Anterior cingulate cortex (tissue), 58 donors: ENCODE measurements at regions not wholly inside any gene's neighbourhood (a gene's known extent, or its start where the extent isn't known, plus 50 kb on each side); places are given as distances from the start of the nearest gene placed in this dataset.
"Not testable (repeated sequence)": the region's sequence is repeated elsewhere in the genome, so short reads cannot be mapped to it uniquely, and the experiment has no call there.

Experiments used
- DNase-seq, 58 donors: peaks; one replicate each; lab custom pipeline; 2025; lab: John Stamatoyannopoulos, UW

DNA sequence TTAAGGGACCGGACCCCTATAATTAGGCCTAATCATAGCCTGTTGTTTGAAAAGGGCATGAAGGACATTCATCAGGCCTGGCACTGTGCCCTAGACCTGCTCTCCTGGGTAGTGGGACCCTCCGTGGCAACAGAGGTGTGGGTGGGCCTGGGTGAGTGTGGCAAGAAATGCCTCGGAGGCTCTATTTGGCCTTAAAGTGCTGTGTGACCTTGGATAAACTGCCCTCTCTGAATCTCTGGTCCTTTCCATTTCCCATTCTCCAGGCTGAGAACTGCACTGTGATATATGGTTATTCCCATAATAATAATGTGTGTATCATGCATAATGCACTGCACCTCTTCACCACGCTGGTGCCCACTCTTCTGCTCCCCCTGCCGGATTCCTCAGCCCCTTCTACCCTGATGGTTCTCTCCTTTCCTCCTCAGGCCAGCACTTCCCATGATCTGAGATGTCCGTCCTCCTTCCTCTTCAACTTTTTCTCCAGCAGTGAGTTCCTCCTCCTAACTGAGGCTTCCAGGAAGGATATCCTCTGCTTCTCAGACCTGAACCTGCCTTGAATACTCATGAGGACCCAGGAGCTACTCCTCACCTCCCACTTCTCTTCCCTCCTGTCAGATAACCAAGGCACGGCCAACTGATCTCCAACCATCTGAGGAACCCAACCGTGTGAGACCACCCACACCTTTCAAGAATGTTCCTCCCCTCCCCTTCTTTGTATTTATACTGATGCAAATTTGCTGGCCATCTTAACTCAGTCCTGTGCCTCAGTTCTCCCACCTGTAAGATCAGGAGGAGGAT lies 111.0 kb upstream of the PZP start:
- DNase-seq: no peak

DNA sequence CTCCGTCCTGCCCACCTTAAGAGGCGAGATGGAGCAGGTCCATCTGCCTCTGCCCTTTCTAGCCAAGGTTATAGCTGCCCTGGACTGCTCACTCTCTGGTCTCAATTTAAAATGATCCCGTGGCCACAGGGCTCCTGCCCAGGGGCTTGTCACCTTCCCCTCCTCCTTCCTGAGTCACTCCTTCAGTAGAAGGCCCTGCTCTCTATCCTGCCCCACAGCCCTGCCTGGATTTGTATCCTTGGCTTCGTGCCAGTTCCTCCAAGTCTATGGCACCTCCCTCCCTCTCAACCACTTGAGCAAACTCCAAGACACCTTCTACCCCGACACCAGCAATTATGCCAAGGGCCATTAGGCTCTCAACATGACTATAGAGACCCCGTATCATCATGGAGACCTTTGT lies 105.3 kb upstream of the PZP start:
- not testable (repeated sequence) for DNase-seq

DNA sequence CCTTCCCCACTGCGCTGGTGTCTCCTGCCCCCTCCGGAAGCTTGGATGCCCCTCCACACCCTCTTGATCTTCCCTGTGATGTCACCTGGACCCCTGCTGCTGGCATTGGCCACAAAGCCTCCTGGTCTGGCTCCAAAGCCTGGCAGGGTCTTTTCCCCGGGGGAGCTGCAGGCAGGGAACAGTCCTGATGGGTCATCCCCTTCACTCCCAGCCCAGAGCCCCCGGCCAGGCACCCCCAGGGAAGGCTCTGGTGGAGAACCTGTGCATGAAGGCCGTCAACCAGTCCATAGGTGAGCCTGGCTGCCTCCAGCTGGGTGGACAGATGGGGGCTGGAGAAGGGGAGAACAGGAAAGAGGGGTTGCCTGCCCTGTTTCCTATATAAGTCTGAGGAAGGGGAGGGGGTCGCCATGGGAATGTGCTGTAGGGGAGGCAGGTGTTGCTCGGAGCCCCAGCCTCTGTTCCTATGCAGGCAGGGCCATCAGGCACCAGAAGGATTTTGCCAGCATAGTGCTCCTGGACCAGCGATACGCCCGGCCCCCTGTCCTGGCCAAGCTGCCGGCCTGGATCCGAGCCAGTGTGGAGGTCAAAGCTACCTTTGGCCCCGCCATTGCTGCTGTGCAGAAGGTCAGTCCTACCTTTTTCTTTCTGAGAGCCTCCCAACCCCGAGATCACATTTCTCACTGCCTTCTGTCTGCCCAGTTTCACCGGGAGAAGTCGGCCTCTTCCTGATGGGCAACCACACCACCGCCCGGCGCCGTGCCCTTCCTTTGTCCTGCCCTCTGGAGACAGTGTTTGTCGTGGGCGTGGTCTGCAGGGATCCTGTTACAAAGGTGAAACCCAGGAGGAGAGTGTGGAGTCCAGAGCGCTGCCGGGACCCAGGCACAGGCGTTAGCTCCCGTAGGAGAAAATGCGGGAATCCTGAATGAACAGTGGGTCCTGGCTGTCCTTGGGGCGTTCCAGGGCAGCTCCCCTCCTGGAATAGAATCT lies 104.5 kb upstream of the PZP start:
- not testable (repeated sequence) for DNase-seq

GRCh38 chr12:9311454-9311853 lies 103.3 kb upstream of the PZP start:
- DNase-seq: not testable (repeated sequence)

DNA sequence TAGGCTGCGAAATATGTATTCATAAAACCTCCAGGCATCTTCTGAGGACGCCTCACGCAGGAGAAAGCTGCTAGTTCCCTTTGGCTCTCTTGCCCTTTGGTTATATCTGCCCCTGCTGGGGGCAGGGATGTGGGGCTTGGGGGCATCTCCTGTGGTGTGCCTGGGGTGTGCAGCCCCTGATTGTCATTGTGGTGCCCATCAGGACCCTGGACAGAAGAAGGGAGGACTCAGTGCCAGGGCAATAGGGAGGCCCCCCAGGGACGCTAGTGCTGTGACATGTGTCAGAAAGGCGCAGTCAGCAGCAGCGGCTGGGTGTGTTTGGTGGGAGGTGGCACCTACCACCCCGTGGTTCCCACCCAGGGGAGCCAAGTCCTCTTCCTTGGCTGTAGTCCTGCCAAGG lies 102.5 kb upstream of the PZP start:
- DNase-seq: not testable (repeated sequence)

- not testable (repeated sequence) for DNase-seq
Observed at GRCh38 chr12:9309749-9310148, 101.6 kb upstream of the PZP start.

GRCh38 chr12:9308745-9309144 lies 100.5 kb upstream of the PZP start:
- DNase-seq: not testable (repeated sequence)

DNA sequence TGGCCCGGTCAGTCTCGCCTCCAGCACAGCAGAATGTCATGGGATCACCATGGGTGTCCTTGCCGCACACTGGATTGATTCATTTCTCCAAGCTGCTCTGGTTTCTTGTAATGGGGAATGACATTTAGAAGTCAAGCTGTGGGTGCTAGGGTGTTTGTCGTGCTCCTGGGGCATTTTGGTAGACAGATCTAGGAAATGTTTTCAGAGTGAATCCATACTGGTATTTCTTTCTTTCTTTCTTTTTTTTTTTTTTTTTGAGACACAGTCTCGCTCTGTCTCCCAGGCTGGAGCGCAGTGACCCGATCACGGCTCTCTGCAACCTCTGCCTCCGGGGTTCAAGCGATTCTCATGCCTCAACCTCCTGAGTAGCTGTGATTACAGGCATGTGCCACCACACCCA lies 100.0 kb upstream of the PZP start:
- DNase-seq: not testable (repeated sequence)

- DNase-seq: not testable (repeated sequence)
Observed at GRCh38 chr12:9307255-9307654, 99.1 kb upstream of the PZP start.

- DNase-seq: not testable (repeated sequence)
Observed at GRCh38 chr12:9306004-9306403, 97.8 kb upstream of the PZP start.

DNA sequence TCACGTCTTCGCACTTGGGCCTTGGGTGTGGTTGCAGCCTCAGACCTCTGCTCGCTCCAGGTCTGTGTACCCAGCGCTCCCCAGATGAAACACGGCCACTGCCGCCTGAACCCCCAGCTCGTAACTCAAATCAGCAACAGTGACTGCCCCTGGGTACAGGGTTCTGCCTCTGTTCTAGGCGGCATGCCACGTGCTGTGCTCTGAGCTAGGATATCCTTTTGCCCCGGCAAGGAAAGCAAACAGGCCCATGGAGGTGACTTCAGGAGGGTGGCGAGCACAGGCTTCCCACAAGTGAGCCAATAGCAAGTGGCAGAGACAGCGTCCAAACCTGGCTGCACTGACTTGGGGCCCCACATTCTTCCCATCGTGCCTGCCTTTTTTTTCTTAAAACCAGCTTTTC lies 96.3 kb upstream of the PZP start:
- DNase-seq: not testable (repeated sequence)

GRCh38 chr12:9295872-9296271 lies 87.7 kb upstream of the PZP start:
- DNase-seq: not testable (repeated sequence)

GRCh38 chr12:9294072-9294620 lies 86.0 kb upstream of the PZP start:
- not testable (repeated sequence) for DNase-seq

- not testable (repeated sequence) for DNase-seq
Observed at GRCh38 chr12:9293391-9293790, 85.2 kb upstream of the PZP start.

- DNase-seq: not testable (repeated sequence)
Observed at GRCh38 chr12:9289984-9290383, 81.8 kb upstream of the PZP start.

GRCh38 chr12:9284724-9285123 lies 76.5 kb upstream of the PZP start:
- not testable (repeated sequence) for DNase-seq

DNA sequence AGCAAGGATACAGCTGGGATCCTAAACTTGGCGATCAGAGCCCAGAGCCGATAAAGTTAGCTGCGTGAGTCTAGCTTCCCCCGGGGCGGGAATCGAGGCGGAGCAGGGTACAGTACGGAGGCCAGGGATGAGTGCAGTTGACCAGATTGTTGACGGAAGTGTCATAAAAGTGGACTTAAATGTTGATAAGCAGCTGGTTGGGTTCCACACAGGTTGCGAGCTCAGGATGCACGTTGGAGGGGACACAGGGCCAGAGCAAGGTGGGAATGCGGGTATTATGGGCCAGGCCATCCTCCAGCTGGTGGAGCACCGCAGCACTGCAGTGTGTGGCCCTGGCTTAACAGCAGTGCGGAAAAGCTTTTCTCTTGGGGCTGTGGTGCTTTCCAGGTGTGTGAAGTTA lies 76.0 kb upstream of the PZP start:
- DNase-seq: not testable (repeated sequence)

DNA sequence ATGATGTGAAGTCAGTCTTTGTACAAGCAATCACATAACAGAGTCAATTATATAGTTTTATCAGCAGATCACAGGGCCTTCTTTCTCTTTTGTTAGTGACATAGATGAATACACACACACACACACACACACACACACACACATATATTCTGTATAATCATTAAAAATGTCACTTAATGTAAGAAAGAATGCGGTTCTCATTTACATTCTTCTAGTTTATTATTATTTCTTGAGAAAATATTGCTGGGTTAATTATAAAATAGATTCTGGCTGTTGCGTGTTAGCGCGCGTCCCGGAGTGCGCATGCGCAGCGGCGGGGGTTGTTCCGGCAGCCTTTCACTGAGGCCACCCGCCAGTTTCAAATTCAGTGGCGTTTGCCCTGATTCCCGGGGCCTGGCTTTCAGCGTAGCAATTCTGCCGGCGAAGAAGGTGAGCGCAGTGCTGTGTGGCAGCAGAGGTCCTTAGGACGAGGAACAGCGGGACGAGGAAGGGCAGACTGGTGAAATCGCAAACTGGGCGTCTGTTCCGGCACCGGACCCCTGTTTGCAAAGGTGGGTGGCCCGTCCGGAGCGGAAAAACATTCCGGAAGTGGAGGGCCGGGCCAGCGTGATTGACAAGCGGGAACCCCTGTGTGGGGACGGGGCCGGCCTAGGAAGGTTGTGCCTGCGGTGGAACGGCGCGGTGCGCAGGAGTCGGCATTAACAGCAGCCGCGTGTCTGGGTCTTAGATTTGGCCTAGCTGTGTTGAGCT lies 75.3 kb upstream of the PZP start:
- peak in 57 of 58 donors; percentile 1 to 94 (median 71) for DNase-seq

- DNase-seq: no peak
Observed at GRCh38 chr12:9276990-9277389, 68.8 kb upstream of the PZP start.

DNA sequence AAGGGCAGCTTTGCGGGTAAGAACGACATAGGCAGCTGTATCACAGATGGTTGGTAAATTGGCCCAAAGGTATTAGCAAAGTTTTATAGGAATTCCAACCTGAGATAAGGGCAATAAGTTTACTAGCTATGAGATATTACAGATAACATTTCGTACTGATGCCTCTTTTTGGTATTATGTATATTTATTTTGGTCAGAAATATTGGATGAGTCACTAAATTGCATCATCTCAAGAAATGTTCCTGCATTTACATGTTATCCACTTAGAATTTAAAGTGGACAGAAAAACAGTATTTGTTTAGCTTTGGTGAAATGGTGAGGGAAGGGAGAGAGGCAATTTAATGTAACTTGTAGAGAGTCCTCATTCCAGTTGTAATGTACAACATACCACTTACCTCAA lies 65.1 kb upstream of the PZP start:
- no peak for DNase-seq
